ENCODE measurements at regions not wholly inside any gene's neighbourhood (a gene's known extent, or its start where the extent isn't known, plus 50 kb on each side); places are given as distances from the start of the nearest gene placed in this dataset.

DNA sequence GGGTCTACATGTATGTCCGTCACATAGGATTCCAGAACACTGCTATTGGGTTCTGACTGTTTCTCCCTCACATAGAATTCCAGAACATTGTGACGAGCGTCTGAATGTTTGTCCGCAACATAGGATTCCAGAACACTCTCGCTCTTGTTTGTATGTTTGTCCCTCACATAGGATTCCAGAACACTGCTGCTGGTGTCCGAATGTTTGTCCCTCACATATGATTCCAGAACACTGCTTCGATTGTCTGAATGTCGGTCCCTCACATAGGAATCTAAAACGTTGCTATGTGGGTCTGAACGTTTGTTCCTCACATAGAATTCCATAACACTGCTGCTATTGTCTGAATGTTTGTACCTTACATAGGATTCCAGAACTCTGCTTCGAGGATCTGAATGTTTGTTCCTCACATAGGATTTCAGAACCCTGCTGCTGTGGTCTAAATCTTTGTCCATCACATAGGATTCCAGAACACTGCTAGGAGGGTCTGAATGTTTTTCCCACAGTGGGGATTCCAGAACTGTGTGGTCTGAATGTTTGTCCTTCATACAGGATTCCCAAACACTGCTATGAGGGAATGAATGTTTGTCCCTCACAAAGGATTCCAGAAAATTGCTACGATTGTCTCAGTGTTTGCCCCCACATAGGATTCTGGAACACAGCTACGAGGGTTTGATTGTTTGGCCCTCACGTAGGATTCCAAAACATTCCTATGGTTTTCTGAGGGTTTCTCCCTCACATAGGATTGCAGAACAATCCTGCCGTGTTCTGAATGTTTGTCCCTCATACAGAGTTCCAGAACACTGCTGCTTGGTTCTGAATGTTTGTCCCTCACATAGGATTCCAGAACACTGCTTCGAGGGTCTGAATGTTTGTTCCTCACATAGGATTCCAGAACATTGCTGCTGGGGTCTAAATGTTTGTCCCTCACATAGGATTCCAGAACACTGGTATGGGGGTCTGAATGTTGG lies 220.5 kb downstream of the FOXD4L6 start:
- TF ChIP-seq, protein P1, sequence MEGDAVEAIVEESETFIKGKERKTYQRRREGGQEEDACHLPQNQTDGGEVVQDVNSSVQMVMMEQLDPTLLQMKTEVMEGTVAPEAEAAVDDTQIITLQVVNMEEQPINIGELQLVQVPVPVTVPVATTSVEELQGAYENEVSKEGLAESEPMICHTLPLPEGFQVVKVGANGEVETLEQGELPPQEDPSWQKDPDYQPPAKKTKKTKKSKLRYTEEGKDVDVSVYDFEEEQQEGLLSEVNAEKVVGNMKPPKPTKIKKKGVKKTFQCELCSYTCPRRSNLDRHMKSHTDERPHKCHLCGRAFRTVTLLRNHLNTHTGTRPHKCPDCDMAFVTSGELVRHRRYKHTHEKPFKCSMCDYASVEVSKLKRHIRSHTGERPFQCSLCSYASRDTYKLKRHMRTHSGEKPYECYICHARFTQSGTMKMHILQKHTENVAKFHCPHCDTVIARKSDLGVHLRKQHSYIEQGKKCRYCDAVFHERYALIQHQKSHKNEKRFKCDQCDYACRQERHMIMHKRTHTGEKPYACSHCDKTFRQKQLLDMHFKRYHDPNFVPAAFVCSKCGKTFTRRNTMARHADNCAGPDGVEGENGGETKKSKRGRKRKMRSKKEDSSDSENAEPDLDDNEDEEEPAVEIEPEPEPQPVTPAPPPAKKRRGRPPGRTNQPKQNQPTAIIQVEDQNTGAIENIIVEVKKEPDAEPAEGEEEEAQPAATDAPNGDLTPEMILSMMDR (IDR thresholded peaks at IDR 0.05) = no peak
- no peak for TF ChIP-seq POLR2A (IDR thresholded peaks at IDR 0.05)
- TF ChIP-seq EP300 (IDR thresholded peaks at IDR 0.05) = no peak

Measured in sigmoid colon (tissue), 4 donors.